ENCODE measurements at regions not wholly inside any gene's neighbourhood (a gene's known extent, or its start where the extent isn't known, plus 50 kb on each side); places are given as distances from the start of the nearest gene placed in this dataset.

GRCh38 chr10:4262870-4263600, 478.0 kb upstream of the KLF6 start:
- WGBS (ENCODE audit: insufficient coverage) = 92% methylated on average over 2 of the region's 4 CpGs
- no peak overlapping the region for H3K4me3 ChIP-seq (ENCODE audit: low read depth, low read length)
- H3K9me3 ChIP-seq (ENCODE audit: control insufficient read depth, insufficient read depth, low read length) = no peaks in the 10 kb centered on the region
- H3K27me3 ChIP-seq (ENCODE audit: control insufficient read depth, insufficient read depth, low read length) = no peaks in the 10 kb centered on the region
- peaks cover 6% of the 10 kb centered on the region for H3K4me1 ChIP-seq (ENCODE audit: control insufficient read depth, insufficient read depth, low read length)
- no peaks in the 10 kb centered on the region for H3K36me3 ChIP-seq (ENCODE audit: control insufficient read depth, insufficient read depth, low read length)
- H3K27ac ChIP-seq (ENCODE audit: low read depth, low read length) = no peak overlapping the region
- DNase-seq (ENCODE audit: low read depth in 4 of 6, low spot score in 6 of 6) = no peak

GRCh38 chr10:4262449-4262848, 477.4 kb upstream of the KLF6 start:
- no peak for DNase-seq (ENCODE audit: low read depth in 4 of 6, low spot score in 6 of 6)
- H3K27ac ChIP-seq (ENCODE audit: low read depth, low read length) = no peak overlapping the region
- H3K4me1 ChIP-seq (ENCODE audit: control insufficient read depth, insufficient read depth, low read length) = peaks cover 6% of the 10 kb centered on the region
- no peak overlapping the region for H3K4me3 ChIP-seq (ENCODE audit: low read depth, low read length)
- no peaks in the 10 kb centered on the region for H3K36me3 ChIP-seq (ENCODE audit: control insufficient read depth, insufficient read depth, low read length)
- WGBS (ENCODE audit: insufficient coverage) = 93% methylated on average over 3 of the region's 4 CpGs
- no peaks in the 10 kb centered on the region for H3K27me3 ChIP-seq (ENCODE audit: control insufficient read depth, insufficient read depth, low read length)
- no peaks in the 10 kb centered on the region for H3K9me3 ChIP-seq (ENCODE audit: control insufficient read depth, insufficient read depth, low read length)

DNA sequence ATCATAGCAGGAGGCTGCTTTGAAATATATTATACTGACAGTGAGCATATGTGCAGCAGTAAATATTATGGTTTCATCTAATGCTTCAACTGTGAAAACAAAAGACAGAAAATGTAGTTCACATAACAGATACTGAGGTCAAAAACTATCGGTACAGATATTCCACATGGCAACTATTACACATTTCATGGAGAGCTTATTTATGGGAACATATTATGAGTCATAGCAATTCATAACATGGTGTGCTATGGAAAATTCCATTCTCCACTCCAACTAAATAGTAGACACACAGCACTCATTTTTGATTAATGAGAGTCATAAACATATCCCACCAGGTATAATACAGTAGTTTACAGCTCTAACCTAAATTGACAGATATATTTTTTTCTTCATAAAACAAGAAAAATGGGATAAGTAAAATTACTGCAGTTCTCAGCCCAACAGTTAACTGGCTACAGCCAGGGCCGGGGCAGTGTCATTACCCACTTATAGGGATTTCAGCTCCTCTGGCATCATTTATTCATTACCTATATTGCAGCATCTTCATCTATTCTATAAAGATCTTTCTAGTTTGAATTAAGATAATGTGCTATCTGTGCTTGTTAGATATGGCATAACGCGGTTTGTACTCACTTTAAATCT, 475.6 kb upstream of the KLF6 start:
- no CpG with 5 or more reads among the region's 4 CpGs for WGBS (ENCODE audit: insufficient coverage)
- Histone ChIP-seq H3K9me3 (ENCODE audit: control insufficient read depth, insufficient read depth, low read length) (no peaks in the 10 kb centered on the region), H3K27ac (ENCODE audit: low read depth, low read length) (no peak overlapping the region)

DNA sequence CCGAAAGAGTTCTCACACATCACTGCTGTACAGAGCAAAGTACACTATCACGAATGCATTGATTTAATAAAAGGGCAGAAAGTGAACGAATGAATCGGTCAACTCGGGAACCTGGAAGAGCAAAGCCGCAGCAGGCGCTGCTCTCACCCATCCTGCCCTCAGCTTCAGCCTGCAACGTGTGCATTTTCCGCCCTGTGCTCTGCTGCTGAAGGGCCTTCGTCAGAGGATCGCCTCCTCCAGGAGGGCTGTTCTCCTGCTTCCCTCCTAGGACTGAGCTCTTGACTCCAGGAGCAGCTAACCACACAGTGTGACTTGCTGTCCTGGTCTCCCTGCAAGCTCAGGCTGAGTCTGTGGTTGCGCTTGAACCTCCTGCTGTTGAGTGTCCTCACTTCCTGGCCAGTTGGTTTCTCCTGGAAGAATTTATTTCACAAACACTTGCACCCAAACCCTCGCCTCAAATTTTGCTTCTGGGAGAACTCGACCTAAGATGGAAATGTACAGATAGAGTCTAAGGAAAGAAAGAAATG, 473.0 kb upstream of the KLF6 start:
- Histone ChIP-seq H3K4me3 (ENCODE audit: low read depth, low read length) (no peak overlapping the region), H3K27me3 (ENCODE audit: control insufficient read depth, insufficient read depth, low read length) (no peaks in the 10 kb centered on the region), H3K27ac (ENCODE audit: low read depth, low read length) (no peak overlapping the region), H3K36me3 (ENCODE audit: control insufficient read depth, insufficient read depth, low read length) (no peaks in the 10 kb centered on the region), H3K9me3 (ENCODE audit: control insufficient read depth, insufficient read depth, low read length) (no peaks in the 10 kb centered on the region), H3K4me1 (ENCODE audit: control insufficient read depth, insufficient read depth, low read length) (no peaks in the 10 kb centered on the region)
- WGBS (ENCODE audit: insufficient coverage) = 87% methylated on average over 12 of the region's 14 CpGs
- no peak for DNase-seq (ENCODE audit: low read depth in 4 of 6, low spot score in 6 of 6)

More for the DNA sequence above, 475.6 kb upstream of the KLF6 start:
- peak in 1 of 6 donors; percentile 69 for DNase-seq (ENCODE audit: low read depth in 4 of 6, low spot score in 6 of 6)
- no peak overlapping the region for H3K4me3 ChIP-seq (ENCODE audit: low read depth, low read length)
- H3K36me3 ChIP-seq (ENCODE audit: control insufficient read depth, insufficient read depth, low read length) = no peaks in the 10 kb centered on the region
- H3K27me3 ChIP-seq (ENCODE audit: control insufficient read depth, insufficient read depth, low read length) = no peaks in the 10 kb centered on the region
- peaks cover 6% of the 10 kb centered on the region for H3K4me1 ChIP-seq (ENCODE audit: control insufficient read depth, insufficient read depth, low read length)

GRCh38 chr10:4256971-4257370, 472.0 kb upstream of the KLF6 start:
- Histone ChIP-seq H3K9me3 (ENCODE audit: control insufficient read depth, insufficient read depth, low read length) (no peaks in the 10 kb centered on the region), H3K4me3 (ENCODE audit: low read depth, low read length) (no peak overlapping the region), H3K27me3 (ENCODE audit: control insufficient read depth, insufficient read depth, low read length) (no peaks in the 10 kb centered on the region), H3K36me3 (ENCODE audit: control insufficient read depth, insufficient read depth, low read length) (no peaks in the 10 kb centered on the region), H3K4me1 (ENCODE audit: control insufficient read depth, insufficient read depth, low read length) (no peaks in the 10 kb centered on the region), H3K27ac (ENCODE audit: low read depth, low read length) (peak overlapping the region; percentile 12)
- no CpG with 5 or more reads among the region's 2 CpGs for WGBS (ENCODE audit: insufficient coverage)
- DNase-seq (ENCODE audit: low read depth in 4 of 6, low spot score in 6 of 6) = no peak

- no peak overlapping the region for H3K27ac ChIP-seq (ENCODE audit: low read depth, low read length)
- H3K36me3 ChIP-seq (ENCODE audit: control insufficient read depth, insufficient read depth, low read length) = no peaks in the 10 kb centered on the region
- DNase-seq (ENCODE audit: low read depth in 4 of 6, low spot score in 6 of 6) = no peak
- H3K4me3 ChIP-seq (ENCODE audit: low read depth, low read length) = no peak overlapping the region
- WGBS (ENCODE audit: insufficient coverage) = 90% methylated on average over 3 of the region's 3 CpGs
- no peaks in the 10 kb centered on the region for H3K27me3 ChIP-seq (ENCODE audit: control insufficient read depth, insufficient read depth, low read length)
- no peaks in the 10 kb centered on the region for H3K4me1 ChIP-seq (ENCODE audit: control insufficient read depth, insufficient read depth, low read length)
- no peaks in the 10 kb centered on the region for H3K9me3 ChIP-seq (ENCODE audit: control insufficient read depth, insufficient read depth, low read length)
These were observed 470.7 kb upstream of the KLF6 start for GRCh38 chr10:4255751-4256150.

GRCh38 chr10:4254101-4254994, 469.3 kb upstream of the KLF6 start:
- DNase-seq (ENCODE audit: low read depth in 4 of 6, low spot score in 6 of 6) = no peak
- H3K4me3 ChIP-seq (ENCODE audit: low read depth, low read length) = no peak overlapping the region
- H3K27me3 ChIP-seq (ENCODE audit: control insufficient read depth, insufficient read depth, low read length) = no peaks in the 10 kb centered on the region
- no peaks in the 10 kb centered on the region for H3K9me3 ChIP-seq (ENCODE audit: control insufficient read depth, insufficient read depth, low read length)
- WGBS (ENCODE audit: insufficient coverage) = 93% methylated on average over 9 of the region's 11 CpGs
- no peak overlapping the region for H3K27ac ChIP-seq (ENCODE audit: low read depth, low read length)
- H3K36me3 ChIP-seq (ENCODE audit: control insufficient read depth, insufficient read depth, low read length) = no peaks in the 10 kb centered on the region
- no peaks in the 10 kb centered on the region for H3K4me1 ChIP-seq (ENCODE audit: control insufficient read depth, insufficient read depth, low read length)

GRCh38 chr10:4252701-4253100, 467.7 kb upstream of the KLF6 start:
- Histone ChIP-seq H3K4me1 (ENCODE audit: control insufficient read depth, insufficient read depth, low read length) (no peaks in the 10 kb centered on the region), H3K4me3 (ENCODE audit: low read depth, low read length) (no peak overlapping the region), H3K27ac (ENCODE audit: low read depth, low read length) (no peak overlapping the region), H3K27me3 (ENCODE audit: control insufficient read depth, insufficient read depth, low read length) (no peaks in the 10 kb centered on the region), H3K9me3 (ENCODE audit: control insufficient read depth, insufficient read depth, low read length) (no peaks in the 10 kb centered on the region), H3K36me3 (ENCODE audit: control insufficient read depth, insufficient read depth, low read length) (no peaks in the 10 kb centered on the region)
- no peak for DNase-seq (ENCODE audit: low read depth in 4 of 6, low spot score in 6 of 6)
- no CpG with 5 or more reads among the region's 2 CpGs for WGBS (ENCODE audit: insufficient coverage)

GRCh38 chr10:4250587-4250887, 465.5 kb upstream of the KLF6 start:
- Histone ChIP-seq H3K9me3 (ENCODE audit: control insufficient read depth, insufficient read depth, low read length) (no peaks in the 10 kb centered on the region), H3K4me1 (ENCODE audit: control insufficient read depth, insufficient read depth, low read length) (no peaks in the 10 kb centered on the region), H3K36me3 (ENCODE audit: control insufficient read depth, insufficient read depth, low read length) (no peaks in the 10 kb centered on the region), H3K27me3 (ENCODE audit: control insufficient read depth, insufficient read depth, low read length) (no peaks in the 10 kb centered on the region), H3K27ac (ENCODE audit: low read depth, low read length) (no peak overlapping the region), H3K4me3 (ENCODE audit: low read depth, low read length) (no peak overlapping the region)
- no peak for DNase-seq (ENCODE audit: low read depth in 4 of 6, low spot score in 6 of 6)
- WGBS (ENCODE audit: insufficient coverage) = no CpG with 5 or more reads among the region's 2 CpGs
